Neural progenitor cell (in vitro differentiated cells): ENCODE measurements at regions not wholly inside any gene's neighbourhood (a gene's known extent, or its start where the extent isn't known, plus 50 kb on each side); places are given as distances from the start of the nearest gene placed in this dataset.

Experiments
- EZH2phosphoT487 ChIP-seq: fragments of 200-600 bp; sonication (generic); IDR thresholded peaks from 2 replicates; pipeline ENCODE4 v1.6.1; 2017; ENCODE audit warnings: antibody characterized with exemption
- TF ChIP-seq, protein P1 (sequence below): fragments of 200-600 bp; sonication (generic); IDR thresholded peaks from 2 replicates; pipeline ENCODE4 v1.5.1; 2017; ENCODE audit warnings: antibody characterized with exemption, mild to moderate bottlenecking

DNA sequence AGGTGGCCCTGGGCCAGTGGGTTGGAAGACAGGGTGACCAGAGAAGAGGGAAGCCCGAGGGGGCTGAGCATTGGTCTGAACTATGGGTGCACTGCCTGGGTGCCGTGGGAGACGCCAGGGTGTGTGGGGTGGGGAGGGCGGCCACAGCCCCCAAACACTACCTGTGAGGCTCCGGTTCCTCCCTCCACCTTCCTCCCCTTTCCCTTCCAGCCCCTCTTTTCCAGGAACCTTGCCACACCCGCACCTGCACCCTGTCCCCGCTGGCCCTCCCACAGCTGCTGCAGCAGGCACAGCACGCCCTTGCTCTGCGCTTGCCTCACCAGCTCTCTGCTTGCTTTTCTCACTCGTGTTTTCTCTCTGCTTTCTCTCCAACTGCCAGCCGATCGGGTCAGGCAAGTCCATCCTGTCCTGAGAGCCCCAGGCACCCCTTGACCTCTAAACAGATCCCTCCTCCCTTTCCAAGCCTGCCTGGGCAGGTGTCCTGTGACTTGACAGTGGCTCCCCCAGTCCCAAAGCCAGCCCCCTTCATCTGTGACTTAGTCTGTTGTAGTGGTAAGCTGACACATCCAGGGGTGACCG is 193.7 kb downstream of the MSX2 start:
- TF ChIP-seq EZH2phosphoT487, result no peak
- TF ChIP-seq, protein P1, sequence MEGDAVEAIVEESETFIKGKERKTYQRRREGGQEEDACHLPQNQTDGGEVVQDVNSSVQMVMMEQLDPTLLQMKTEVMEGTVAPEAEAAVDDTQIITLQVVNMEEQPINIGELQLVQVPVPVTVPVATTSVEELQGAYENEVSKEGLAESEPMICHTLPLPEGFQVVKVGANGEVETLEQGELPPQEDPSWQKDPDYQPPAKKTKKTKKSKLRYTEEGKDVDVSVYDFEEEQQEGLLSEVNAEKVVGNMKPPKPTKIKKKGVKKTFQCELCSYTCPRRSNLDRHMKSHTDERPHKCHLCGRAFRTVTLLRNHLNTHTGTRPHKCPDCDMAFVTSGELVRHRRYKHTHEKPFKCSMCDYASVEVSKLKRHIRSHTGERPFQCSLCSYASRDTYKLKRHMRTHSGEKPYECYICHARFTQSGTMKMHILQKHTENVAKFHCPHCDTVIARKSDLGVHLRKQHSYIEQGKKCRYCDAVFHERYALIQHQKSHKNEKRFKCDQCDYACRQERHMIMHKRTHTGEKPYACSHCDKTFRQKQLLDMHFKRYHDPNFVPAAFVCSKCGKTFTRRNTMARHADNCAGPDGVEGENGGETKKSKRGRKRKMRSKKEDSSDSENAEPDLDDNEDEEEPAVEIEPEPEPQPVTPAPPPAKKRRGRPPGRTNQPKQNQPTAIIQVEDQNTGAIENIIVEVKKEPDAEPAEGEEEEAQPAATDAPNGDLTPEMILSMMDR, result no peak
